Activated CD8-positive, alpha-beta T cell treated with anti-CD3 and anti-CD28 coated beads for 36 hours (primary cell): ENCODE measurements at regions not wholly inside any gene's neighbourhood (a gene's known extent, or its start where the extent isn't known, plus 50 kb on each side); places are given as distances from the start of the nearest gene placed in this dataset.

ENCODE experiments used
- ATAC-seq: fragments of 200-7000 bp; cut with Tn5 transposase; one replicate; pipeline ENCODE4 v1.10.0; 2021; ENCODE audit warnings: mild to moderate bottlenecking, moderate library complexity
- CTCF ChIA-PET: fragments of 350-600 bp; sonication (Branson Sonifier 250); formaldehyde crosslinking; loops from one replicate; lab custom pipeline; 2021; ENCODE audit warnings: antibody characterized with exemption; lab: Charles Lee
- POLR2A ChIA-PET: fragments of 350-600 bp; sonication (Branson Sonifier 250); formaldehyde crosslinking; loops from one replicate; lab custom pipeline; 2021; ENCODE audit warnings: antibody characterized with exemption; lab: Charles Lee
- DNase-seq: peaks from one replicate; pipeline ENCODE4 v3.0.0-alpha.2; 2020
- H3K27ac Mint-ChIP-seq: one replicate; pipeline ENCODE4 v1.8.0; 2021; ENCODE audit warnings: mild to moderate bottlenecking, mixed read lengths
- H3K27me3 Mint-ChIP-seq: one replicate; pipeline ENCODE4 v1.8.0; 2021; ENCODE audit warnings: mixed read lengths
- H3K36me3 Mint-ChIP-seq: one replicate; pipeline ENCODE4 v1.8.0; 2021; ENCODE audit warnings: low read depth, mixed read lengths
- H3K4me1 Mint-ChIP-seq: one replicate; pipeline ENCODE4 v1.8.0; 2021; ENCODE audit warnings: low read depth, mixed read lengths
- H3K4me3 Mint-ChIP-seq: one replicate; pipeline ENCODE4 v1.8.0; 2021; ENCODE audit warnings: mild to moderate bottlenecking, moderate library complexity, mixed read lengths
- H3K9me3 Mint-ChIP-seq: one replicate; pipeline ENCODE4 v1.8.0; 2021; ENCODE audit warnings: mixed read lengths
- CTCF ChIP-seq: fragments of 200-600 bp; IDR thresholded peaks from one replicate; pipeline ENCODE4 v1.8.0; 2022; ENCODE audit warnings: antibody characterized with exemption, mild to moderate bottlenecking
- intact Hi-C: fragments of 100-400 bp; cut with micrococcal nuclease; formaldehyde crosslinking; loops from one replicate; pipeline ENCODE4 v1.10.0; 2022

DNA sequence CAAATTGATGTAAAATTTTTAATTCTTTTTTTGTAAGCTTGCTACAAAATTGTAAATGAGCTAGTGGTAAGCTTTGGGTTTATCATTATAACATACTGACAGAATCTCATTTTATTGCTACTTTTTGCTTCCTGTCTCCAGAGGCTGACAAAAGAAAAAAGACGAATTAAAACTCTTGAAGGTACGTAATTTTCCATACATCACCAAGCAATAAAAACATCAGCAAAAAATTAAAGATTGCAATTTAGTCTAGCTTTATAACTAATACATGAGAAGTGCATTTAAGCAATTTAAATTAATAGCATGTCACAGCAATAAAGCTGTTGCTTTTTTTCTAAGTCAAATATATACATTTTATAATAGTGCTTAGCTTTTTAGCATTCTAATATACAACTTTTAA, 94.6 kb upstream of the SNTG2 start:
- no peak for TF ChIP-seq CTCF
- CTCF ChIA-PET: interaction anchor here (0.9 to 1.2 kb wide), 4 partner anchors 12 to 690 kb away, joined by 3 to 4 read pairs (median 4); no protein-coding TSS in a partner anchor

DNA sequence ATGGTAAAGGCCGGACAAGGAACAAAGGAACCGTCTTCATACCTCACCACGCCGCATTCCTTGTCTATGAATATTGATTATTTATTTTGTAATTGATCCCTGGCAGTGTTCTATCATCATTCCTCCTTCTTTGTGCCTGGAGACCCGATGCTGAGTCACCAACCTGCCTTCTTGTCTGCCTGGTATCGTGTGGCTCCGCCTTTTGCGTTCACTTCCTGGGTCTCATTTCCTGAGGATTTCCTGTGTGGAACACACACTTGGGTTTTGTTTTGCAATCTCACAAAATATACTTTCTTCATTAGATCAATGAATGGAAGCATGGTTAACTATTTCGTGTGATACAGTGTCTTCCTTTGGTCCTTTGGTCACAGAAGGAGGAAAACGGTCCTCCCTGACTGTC, 95.5 kb upstream of the SNTG2 start:
- DNase-seq: no peak
- no peak for ATAC-seq
- ChIA-PET CTCF (interaction anchor here (1.2 kb wide), 1 partner anchor 11 kb away, joined by 4 read pairs; no protein-coding TSS in a partner anchor), POLR2A (no interaction called here)
- Mint-ChIP-seq H3K27ac (no peak overlapping the region), H3K4me3 (no peak overlapping the region), H3K36me3 (peaks cover 2% of the 10 kb centered on the region), H3K27me3 (no peaks in the 10 kb centered on the region), H3K9me3 (peaks cover 14% of the 10 kb centered on the region), H3K4me1 (peaks cover 16% of the 10 kb centered on the region)
- no peak for TF ChIP-seq CTCF
- intact Hi-C loops: loop anchor here (10.0 kb wide), 1 partner anchor 690 kb away; no protein-coding TSS in a partner anchor

More for the DNA sequence above, 94.6 kb upstream of the SNTG2 start:
- no peaks in the 10 kb centered on the region for H3K27me3 Mint-ChIP-seq
- no peak overlapping the region for H3K27ac Mint-ChIP-seq
- peaks cover 2% of the 10 kb centered on the region for H3K36me3 Mint-ChIP-seq
- peaks cover 14% of the 10 kb centered on the region for H3K9me3 Mint-ChIP-seq
- H3K4me3 Mint-ChIP-seq: no peak overlapping the region
- H3K4me1 Mint-ChIP-seq: peaks cover 16% of the 10 kb centered on the region
- no peak for ATAC-seq
- intact Hi-C loops: loop anchor here (10.0 kb wide), 1 partner anchor 689 kb away; no protein-coding TSS in a partner anchor
- POLR2A ChIA-PET: no interaction called here
- DNase-seq: no peak

DNA sequence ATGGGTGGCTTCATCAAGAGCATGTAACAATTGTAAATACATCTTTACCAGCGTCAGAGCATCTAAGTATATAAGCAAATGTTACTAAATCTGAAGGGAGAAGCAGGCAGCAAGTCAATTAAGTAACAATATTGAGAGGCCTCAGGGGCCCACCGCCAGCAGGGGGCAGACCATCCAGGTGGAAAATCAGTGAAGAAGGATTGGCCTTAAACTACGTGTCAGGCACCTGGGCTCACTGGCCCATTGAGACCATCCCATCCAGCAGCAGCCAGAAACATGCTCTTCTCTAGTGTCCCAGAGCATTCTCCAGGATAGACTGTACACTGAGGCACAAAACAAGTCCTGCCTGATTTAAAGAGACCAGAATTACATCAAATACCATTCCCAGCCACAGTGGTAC, 96.2 kb upstream of the SNTG2 start:
- no peak for ATAC-seq
- POLR2A ChIA-PET: interaction anchor here (0.7 kb wide), 1 partner anchor 185 kb away, joined by 3 read pairs; no protein-coding TSS in a partner anchor
- Mint-ChIP-seq H3K27ac (no peak overlapping the region), H3K9me3 (peaks cover 14% of the 10 kb centered on the region), H3K27me3 (no peaks in the 10 kb centered on the region), H3K4me1 (peaks cover 16% of the 10 kb centered on the region), H3K4me3 (no peak overlapping the region), H3K36me3 (peaks cover 2% of the 10 kb centered on the region)
- peak; percentile 70 for DNase-seq
- intact Hi-C loops: loop anchor here (10.0 kb wide), 1 partner anchor 690 kb away; no protein-coding TSS in a partner anchor
- TF ChIP-seq CTCF: peak; percentile 66
- CTCF ChIA-PET: no interaction called here

DNA sequence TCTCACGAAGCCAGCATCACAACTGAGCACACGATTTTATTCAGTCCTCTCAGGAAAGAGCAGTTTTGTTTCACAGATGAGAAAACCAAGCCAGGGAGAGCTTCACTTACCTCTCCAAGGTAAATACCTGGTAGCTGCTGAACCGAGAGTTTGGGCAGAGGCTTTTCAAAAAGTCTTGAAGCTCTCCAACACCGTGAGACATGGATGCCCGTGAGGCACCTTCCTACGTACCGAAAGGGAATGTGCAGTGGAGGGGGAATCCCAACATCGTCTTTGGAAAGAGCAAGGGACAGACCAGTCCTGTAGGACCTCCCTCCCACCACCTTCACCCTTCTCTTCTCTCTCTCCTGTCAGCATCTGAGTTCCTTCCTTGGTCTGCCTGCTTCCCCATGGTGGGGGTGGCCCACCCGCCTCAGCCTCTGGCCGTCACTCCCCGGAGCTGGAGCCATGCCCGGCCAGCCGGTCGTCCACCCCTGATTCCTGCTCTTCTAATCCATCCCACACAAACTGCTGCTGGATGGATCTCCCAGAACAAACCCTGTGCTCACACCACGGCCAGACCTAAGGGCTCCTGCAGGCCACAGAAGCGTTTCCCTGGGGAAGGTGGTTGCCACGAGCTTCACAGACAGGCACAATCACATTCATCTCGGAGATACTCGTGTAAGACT, 97.3 kb upstream of the SNTG2 start:
- peaks cover 16% of the 10 kb centered on the region for H3K4me1 Mint-ChIP-seq
- TF ChIP-seq CTCF: no peak
- ChIA-PET POLR2A (no interaction called here), CTCF (no interaction called here)
- intact Hi-C loops: loop anchor here (10.0 kb wide), 1 partner anchor 691 kb away; no protein-coding TSS in a partner anchor
- ATAC-seq (no peak), DNase-seq (no peak)
- H3K27ac Mint-ChIP-seq: no peak overlapping the region
- peaks cover 2% of the 10 kb centered on the region for H3K36me3 Mint-ChIP-seq
- no peak overlapping the region for H3K4me3 Mint-ChIP-seq
- peaks cover 14% of the 10 kb centered on the region for H3K9me3 Mint-ChIP-seq
- peaks cover 3% of the 10 kb centered on the region for H3K27me3 Mint-ChIP-seq

- CTCF ChIA-PET: no interaction called here
Measured at GRCh38 chr2:852168-852567, 98.5 kb upstream of the SNTG2 start.

More at GRCh38 chr2:852168-852567, 98.5 kb upstream of the SNTG2 start:
- Mint-ChIP-seq H3K4me1 (peaks cover 16% of the 10 kb centered on the region), H3K9me3 (peaks cover 14% of the 10 kb centered on the region), H3K27ac (no peak overlapping the region), H3K4me3 (no peak overlapping the region), H3K36me3 (peaks cover 2% of the 10 kb centered on the region), H3K27me3 (peaks cover 3% of the 10 kb centered on the region)
- DNase-seq (no peak), ATAC-seq (no peak)
- POLR2A ChIA-PET: no interaction called here
- no peak for TF ChIP-seq CTCF
- intact Hi-C loops: loop anchor here (10.0 kb wide), 1 partner anchor 693 kb away; no protein-coding TSS in a partner anchor
